Activated CD8-positive, alpha-beta memory T cell treated with anti-CD3 and anti-CD28 coated beads, Interleukin-2, amount 50 U/mL, for 48 hours (primary cell): ENCODE measurements at regions not wholly inside any gene's neighbourhood (a gene's known extent, or its start where the extent isn't known, plus 50 kb on each side); places are given as distances from the start of the nearest gene placed in this dataset.
"Not testable (repeated sequence)": the region's sequence is repeated elsewhere in the genome, so short reads cannot be mapped to it uniquely, and the experiment has no call there.

Experiments
- DNase-seq: peaks from one replicate; pipeline ENCODE4 v3.0.0-alpha.2; 2020

DNA sequence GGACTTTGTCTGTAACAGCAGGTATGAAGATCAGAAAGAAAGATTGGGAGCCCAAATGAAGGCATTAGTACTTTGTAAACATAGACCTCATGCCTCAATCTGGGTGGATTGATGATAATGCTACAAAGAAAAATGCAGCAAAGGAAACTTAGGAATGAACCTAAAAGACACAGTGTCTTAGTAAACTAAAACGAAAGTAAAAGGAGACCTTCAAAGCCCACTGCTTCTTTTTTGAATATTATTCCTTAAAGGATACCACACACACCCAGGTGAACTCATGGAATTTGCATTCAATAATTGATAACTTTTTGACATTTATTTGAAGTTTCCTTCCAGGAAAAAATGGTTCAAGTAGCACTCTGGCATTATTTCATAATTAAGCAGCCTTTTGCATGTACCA, 543.2 kb downstream of the TTLL7 start:
- DNase-seq, result not testable (repeated sequence)

DNA sequence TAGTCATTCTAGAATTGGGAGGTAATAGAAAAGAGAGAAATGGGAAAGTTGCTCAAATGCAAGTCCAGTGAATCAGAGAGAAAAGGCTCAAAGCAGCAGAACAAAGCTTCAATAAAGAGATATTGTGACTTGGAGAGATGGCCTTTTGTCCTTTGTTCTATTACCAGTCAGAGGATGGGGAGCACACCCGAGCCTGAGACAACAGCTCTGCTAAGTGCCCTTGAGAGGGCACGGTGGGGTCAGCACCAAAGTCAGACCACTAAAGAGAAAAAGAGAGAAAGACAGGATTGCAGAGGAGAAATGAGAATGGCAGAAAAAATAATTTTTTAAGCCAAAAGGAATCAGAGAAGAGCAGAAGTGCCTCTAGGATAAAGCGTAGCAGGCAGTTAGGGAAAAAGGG, 553.1 kb downstream of the TTLL7 start:
- DNase-seq, result not testable (repeated sequence)

DNA sequence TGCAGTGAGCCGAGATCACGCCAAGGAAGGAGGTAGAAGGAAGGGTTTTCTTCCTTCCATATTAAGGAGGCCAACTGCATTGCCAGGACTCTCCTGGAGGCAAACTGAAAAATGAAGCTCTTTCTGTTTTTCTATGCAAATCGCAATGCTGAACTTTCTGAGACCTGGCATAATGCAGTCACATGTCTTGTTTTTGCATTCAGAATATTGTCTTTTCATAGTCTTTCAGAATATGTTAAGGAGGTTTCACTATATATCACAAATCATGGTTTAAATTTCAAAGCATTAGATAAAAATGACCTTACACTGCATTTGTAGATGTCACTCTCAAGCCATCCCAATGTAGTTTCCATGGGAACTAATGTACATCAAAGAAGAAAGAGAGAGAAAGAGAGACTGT, 556.5 kb downstream of the TTLL7 start:
- not testable (repeated sequence) for DNase-seq

DNA sequence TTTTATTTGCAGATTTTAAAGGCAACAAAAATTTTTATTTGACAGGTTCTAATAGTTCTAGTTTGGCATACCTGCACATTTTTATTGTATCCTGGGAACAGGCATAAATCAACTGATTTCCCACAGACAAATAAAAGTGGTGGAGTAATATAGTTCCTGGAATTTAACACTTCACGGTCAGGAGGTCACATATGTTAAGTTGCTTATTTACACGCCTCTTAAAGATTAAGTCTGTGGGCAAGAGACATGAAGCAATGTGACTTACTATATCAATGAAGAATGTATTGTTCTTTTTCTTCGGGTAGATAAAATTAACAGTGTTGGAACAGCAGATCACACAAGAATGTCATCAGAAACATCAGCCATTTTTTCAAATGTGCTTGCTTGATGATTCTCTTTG, 558.3 kb downstream of the TTLL7 start:
- not testable (repeated sequence) for DNase-seq

DNA sequence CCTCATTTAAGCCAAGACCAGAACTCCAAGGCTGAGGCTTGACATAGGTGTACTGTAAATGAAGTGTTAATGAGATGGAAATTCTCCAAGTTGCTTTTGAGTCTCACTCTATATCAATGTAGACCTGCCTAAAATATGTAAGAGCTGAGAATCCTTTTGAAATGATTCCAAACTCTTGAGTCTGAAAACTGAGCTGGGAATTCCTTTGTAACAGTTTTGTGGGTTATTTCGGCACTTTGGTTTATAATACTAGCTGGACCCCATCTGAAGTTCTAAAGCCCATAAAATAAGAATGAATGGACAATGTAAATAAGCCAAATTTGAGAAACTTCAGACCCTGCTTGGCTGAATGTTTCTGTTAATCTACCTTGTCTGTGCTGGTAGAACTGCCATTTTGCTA, 558.9 kb downstream of the TTLL7 start:
- not testable (repeated sequence) for DNase-seq

DNA sequence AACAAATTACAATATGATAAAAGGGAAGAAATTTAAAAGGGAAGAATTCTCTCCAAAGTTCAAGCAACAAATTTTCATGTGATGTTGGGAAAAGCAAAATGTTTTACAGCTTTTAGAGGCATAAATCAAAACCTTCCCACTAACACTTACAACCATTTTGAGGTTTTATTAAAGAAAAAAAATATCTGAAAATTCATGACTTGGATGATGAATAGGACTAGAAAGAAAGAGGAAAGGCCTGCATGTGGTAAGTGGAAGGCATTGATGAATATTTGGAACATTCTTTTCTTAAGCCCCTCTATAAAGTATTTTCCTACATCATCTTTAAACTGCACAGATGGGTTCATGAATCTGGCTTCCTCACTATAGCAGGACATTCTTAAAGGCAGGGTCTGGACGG, 560.6 kb downstream of the TTLL7 start:
- not testable (repeated sequence) for DNase-seq

DNA sequence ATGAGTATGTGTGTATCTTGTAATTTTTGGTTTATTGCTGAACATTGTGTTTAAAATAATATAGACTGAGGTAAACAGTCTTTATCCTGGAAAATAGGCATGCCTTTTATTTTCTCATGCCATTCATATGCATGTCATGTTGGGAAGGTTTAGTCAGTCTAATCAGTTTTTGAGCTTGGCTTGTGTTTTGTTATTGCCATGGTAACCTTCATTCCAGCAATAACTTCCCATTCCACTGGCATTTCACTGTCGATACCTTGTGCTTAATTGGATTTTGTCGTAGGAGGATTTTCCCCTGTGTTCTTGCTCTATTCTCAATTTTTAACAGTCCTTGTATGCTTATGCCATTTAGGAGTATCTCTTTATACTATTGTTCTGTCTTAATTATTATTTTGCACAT, 563.6 kb downstream of the TTLL7 start:
- not testable (repeated sequence) for DNase-seq

DNA sequence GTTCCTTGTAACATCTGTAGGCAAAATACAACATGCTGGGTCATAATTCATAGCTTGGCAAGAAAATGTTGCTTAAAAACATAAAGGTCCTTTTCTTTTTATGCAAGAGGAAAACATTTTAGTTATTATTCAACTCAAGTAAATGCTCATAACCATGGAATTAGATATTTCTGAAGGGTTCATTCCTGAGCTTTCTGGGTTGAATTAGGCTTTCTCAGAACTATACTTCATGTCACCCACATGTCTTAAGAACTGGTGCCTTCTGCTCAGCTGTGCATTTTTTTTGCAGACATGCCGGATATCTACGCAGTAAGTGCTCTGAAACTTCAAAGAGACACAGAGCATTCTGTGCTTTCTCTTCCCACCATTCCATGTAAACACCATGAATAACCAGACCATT, 571.4 kb downstream of the TTLL7 start:
- not testable (repeated sequence) for DNase-seq

DNA sequence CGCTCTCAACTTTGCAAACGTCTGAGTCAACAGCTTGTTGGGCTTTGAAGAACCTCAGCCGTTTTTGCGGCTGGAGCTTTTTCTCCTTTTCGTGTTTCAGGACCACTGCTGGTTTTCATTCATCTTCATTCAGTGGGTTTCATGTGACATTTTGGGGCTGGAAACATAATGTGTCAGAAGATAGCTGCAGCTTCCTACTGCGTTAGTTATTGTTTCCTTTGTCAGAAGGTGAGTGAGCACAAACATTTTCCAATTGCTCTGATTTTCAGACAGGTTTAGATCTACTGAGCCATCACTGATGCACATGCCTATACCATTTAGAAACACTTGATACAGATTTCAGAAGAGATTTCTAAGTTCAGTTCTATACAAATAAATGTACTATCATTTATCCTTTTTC, 575.5 kb downstream of the TTLL7 start:
- DNase-seq, result not testable (repeated sequence)

DNA sequence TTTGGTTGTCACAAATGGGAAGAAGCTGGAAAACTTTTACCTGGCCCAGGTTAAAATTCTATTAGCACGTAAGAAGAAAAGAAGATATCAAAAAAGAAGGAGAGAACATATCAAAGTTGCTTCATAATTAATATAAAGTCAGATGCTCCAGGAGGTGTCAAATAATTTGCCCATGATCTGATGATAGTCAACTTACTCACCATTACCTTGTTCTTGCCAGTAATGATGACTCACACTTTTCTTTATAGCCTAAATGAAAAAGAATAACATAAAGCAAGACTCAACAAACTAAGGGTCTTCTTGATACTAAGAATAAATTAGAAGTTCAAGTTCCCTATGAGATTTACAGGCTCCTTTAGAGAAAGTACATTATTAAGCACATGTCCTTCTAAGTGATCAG, 580.4 kb downstream of the TTLL7 start:
- DNase-seq, result no peak

DNA sequence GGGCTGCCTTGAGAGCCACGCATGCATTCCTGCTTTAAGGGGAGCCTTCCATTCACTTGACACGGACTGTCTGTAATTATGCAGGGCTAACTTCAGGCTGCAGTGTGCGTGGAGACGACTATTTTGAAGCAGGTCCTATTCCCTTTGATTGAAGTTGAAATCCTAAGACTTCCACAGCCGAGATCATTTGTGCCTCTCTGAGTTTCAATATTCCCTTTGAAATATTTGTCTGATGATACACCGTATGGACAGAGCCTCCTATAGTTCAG, 585.2 kb downstream of the TTLL7 start:
- not testable (repeated sequence) for DNase-seq

DNA sequence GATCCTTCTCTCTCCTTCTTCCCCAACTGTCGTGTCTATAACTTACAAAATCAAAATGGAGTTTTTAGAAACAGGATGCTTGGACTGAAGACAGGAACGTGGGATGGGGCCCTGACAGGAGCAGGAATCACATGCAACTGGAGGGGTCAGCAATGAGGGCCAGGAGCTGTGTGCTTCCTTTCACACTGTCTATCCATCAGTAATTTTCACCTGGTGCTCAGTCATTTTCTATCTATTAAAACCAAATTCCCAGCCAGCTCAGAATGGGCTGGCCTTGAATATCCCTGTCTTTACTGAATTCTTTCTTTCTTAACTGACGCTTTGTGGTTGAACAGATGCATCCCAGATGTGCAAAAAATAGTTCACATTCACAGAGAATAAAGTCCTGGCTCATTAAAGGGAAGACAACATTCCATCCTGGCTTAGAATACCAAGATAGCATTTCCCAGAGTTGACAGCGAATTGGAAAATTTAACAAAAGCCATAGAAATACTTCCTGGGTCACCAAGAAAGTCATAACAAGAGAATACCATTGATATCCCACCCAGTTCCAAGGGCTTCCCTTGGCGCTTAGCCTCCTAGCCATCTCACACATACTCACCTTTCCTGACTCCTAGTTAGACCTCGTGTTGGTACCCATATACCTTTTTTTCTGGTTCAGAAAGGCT, 588.1 kb downstream of the TTLL7 start:
- not testable (repeated sequence) for DNase-seq

DNA sequence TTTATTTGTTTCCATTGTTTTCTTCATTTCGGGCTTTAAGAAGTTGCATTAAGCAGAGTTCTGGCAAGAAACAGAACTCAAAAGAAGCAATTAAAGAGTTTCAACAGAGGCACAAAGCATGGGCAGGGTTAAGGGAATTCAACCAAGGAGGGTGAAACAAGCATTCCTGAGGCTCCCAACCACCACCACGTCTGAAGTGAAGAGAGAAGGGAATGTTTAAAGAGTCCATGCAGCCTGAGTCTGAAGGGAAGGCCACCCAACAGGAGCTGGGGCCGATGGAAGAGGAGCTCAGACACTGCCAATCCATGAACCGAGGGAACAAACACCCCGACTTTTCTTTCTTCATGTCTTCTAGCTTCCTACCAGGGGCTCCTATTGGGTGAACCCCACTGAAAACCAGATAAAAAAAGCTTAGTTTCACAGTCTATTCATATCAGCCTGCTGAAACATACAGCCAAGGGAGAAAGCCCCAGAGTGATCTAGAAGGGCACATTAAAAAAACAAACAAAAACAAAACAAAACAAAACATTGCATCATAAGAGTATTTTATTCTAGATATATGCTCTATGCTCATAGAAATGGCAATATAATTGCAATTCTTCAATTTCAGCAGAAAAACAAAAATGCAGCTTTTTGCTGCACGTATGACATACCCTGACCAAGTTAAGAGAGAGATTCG, 592.1 kb downstream of the TTLL7 start:
- not testable (repeated sequence) for DNase-seq

DNA sequence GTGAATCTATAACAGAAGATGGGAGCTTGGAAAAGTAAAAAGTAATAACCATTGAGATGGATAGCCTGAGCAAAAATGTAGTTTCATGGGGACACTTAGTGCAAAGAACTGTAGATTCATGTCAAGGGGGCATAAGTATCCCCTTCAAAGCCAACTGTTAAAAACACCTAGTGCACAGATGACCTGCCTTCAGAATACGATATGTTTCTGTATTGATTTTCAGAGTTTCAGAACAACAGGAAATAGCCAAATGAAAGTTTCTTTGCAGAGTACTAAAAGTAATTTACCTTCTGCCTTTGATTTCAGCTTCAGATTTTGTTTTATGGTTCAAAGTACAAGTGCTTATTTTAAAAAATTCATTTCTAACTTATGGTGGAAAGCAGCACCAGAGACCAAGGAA, 593.1 kb downstream of the TTLL7 start:
- not testable (repeated sequence) for DNase-seq

DNA sequence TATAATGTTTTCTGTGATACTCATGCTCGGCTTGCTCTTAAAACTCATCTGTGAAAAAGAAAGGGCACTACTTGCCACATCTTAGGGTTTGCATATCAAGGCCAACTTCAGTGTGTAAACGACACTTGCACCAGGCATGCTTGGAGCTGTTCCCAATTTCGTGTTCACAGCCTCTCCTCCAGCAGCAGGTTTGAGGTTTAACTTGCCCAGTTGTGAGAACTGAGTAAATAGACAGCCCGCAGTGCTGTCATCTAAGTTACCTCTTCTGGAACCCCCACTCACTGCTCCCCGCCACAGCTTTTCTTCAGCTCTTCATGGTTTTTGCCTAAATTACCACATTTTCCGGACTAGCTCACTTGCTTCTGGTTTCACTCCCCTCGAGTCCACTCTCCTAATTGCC, 595.4 kb downstream of the TTLL7 start:
- not testable (repeated sequence) for DNase-seq

DNA sequence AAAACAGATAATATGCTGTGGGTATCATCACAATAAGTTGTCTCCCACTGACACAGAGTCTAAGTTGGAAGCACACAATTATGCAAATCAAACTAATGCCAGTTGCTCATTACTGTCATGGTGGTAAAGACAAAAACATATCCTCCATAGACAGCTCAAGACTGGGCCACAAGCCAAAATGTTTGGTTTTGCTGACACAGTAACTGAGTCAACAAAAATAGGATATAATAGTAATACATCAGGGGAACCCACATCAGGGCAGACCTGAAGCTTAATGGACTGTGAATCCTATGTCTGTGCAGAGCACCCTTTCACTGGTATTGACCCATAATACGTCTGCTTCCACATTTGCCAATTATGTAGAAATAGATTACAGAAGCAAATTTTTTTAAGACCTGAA, 597.8 kb downstream of the TTLL7 start:
- not testable (repeated sequence) for DNase-seq

DNA sequence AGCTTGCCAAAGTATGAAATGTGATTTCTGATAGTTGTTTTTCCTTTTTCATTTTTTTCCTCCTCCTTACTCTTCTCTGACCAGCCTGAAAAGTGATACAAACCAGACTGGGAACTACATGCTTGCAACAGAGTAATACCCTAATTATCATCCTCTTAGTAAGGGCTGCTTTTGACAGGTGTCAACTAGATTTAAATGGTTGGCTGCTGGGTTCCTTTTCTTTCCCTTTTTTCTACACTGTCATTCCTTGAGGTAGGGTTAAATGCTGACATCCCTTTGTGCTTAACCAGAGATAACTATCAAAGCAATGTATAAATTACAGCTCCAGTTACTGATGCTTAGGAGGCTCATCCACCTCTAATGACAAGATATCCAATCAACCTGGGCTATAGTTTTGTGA, 598.8 kb downstream of the TTLL7 start:
- not testable (repeated sequence) for DNase-seq

DNA sequence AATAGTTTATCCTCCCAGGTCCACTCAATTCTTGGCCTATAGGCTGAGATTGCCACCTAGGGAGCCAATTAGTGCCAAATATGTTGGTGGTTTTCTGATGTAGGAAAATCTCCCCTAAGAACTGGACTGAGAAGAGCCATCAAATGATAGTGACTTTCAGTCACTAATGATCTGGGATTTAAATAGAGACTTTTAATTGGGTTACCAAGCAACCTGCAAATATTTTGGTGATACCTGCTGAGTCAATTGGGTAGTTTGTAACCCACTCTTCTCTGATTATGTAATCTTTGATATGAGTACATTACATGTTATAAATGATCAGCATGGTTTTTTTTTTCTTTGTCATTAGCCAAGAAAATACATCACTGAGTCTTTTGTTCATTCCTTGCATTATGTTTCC, 600.8 kb downstream of the TTLL7 start:
- DNase-seq, result not testable (repeated sequence)

DNA sequence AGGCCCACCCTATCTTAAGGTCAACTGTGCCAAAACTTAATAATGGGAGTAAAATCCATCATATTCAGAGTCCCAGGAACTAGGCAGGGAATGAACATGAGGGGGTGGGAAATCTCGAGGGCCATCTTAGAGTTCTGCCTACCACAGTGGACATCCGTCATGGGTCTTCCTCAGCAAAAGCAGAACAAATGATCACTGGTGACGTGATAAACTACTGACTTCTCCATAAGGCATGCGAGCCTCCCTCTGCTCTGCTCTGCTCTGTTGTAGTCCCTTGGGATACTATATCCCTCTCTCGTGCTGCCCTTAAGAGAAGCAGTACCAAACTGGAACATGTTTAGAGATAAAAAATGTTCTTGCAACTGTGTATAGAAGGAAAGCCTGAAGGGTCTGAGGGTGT, 603.8 kb downstream of the TTLL7 start:
- DNase-seq, result not testable (repeated sequence)

DNA sequence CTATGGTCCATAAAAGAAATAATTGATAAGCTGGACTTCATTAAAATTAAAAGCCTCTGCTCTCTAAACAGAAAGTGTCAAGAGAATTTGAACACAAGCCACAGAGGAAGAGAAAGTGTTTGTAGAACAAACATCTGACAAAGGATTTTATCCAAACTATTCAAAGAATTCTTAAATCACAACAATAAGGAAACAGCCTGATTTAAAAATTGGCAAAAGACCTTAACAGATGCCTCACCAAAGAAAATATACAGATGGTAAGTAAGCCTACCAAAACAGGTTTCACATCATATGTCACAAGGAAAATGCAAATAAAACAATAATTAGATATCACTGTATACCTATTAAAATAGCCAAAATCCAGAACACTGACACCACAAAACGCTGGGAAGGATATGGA, 612.0 kb downstream of the TTLL7 start:
- not testable (repeated sequence) for DNase-seq

DNA sequence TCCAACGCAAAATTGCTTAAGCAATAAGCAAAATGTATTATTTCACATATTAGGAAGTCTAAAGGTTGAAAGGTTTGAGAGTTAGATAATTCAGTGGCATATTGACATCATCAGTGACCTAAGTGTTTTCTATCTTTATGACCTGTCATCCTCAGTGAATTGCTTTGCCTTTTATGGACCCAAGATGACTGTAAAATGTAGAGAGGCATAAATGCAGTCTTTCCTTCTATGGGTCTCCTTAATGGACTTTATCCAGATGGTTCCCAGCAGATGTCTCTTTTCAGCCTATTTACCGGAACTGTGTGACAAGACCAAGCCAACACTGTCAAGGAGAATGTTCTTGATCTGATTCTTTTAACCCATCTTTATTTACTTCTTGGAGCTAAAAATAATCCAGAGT, 615.8 kb downstream of the TTLL7 start:
- DNase-seq, result not testable (repeated sequence)

DNA sequence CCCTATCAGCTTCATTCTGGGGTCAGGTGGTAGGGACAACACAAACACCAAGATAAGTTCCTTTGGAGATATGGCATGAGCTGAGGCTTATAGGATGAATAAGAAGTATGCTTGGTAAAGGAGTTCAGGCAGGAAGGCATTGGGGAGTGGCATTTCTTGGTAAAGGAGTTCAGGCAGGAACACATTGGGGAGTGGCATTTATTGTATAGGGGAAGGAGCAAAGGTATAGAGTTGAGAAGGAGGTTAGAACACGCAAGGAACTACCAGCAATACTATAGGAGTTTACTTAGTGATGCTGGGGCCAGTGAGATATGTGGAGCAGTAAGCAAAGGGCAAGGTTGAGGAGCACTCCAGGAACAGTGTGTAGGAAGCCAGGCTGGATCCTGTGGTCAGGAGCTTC, 625.9 kb downstream of the TTLL7 start:
- not testable (repeated sequence) for DNase-seq

DNA sequence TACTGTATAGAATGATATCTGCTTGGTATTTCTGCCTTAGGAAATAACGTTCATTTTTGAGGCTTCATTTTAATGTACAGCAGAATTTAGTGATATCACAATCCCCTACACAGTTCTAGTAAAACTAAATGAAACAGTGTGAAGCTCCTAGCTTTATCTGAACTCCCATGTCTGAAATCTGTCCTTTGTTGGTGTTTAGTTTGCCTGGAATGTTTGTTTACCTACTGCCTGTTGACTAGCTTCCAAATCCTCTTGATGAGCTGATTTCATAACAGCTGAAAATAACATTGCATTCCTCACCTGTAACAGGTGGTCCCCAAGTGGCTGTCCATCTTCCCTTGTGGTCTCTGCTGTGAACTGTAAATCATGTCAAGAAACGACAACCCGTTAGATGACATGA, 629.1 kb downstream of the TTLL7 start:
- not testable (repeated sequence) for DNase-seq

DNA sequence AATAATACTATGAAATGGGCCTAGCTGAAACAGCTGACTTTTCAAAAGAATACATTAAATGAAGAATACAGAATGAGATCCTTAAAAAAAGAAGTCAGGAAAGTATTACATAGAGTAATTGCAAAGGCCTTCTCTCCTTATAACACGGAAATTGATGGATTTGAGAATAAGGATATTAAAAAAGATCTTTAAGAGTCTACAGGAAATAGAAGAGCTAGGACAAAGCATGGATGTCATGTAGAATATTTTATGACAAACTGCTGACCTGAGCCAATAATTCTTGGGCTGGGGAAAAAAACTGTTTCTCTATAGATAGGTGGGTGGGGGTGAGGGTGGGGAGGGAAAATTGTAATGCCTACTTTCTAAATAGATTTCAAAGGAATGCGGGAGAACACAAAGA, 633.6 kb downstream of the TTLL7 start:
- not testable (repeated sequence) for DNase-seq

DNA sequence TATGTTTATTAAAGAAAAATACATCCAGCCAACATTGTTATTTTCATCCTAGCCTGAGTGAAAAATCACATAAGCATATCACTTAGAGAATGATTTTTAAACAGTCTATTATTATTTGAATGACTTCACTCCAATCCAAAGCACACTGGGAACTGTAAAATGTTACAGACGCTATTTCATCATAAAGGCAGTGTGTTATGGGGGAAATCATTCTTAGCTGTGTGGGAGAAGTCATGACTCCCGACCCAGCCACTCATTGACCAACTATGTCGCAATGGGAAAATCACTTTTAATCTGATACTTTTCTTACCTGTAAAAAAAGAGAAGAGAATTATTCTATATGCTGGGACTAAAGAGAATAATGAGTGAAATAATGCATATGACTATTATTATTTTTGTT, 653.6 kb downstream of the TTLL7 start:
- not testable (repeated sequence) for DNase-seq
